Activated CD4-positive, alpha-beta T cell treated with anti-CD3 and anti-CD28 coated beads, Interleukin-2, amount 50 U/mL, for 24 hours (primary cell): ENCODE measurements at regions not wholly inside any gene's neighbourhood (a gene's known extent, or its start where the extent isn't known, plus 50 kb on each side); places are given as distances from the start of the nearest gene placed in this dataset.

ENCODE experiments used
- DNase-seq, 2 donors: peaks; one replicate each; pipeline ENCODE4 v3.0.0-alpha.2; 2020; ENCODE audit warnings: low read depth in 1 of 2, low spot score in 1 of 2

DNA sequence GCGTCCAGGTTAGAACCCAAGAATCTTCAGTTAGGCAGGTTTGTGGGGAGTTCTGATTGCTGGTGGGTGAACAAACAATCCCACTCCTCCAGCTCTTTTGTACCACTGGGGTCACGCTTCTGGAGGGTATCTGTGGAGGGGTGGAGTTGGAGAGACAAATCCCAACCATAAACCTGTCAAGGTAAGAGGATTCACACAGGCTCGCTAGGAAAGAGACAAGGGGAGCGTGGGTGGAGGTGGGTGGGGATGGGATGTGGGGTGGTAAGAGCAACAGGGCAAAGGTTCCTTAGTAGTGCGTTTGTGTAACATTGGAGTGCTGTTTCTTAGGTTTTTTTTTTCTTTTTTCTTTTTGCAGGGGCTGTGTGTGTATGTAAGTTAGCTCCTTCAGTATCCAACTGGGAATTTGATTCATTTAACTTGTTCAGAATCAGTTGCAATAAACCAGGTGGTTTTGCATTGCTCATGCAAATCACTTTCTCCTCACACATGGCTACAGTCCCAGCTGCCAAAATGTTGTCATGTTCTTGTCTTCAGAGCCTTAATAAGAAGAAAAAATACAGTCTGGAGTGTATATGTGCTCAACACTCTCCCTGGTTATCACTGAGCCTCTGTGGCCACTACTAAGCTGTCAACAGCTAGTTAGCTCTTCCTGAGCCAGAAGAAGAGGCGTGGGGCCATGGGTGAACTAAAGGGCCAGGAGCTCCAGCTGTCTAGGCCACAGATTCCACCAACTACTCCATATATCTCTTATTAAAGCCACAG, 164.0 kb upstream of the RAD23B start:
- DNase-seq = no peak

- DNase-seq = no peak
These were observed 163.3 kb upstream of the RAD23B start for GRCh38 chr9:107119735-107120134.

GRCh38 chr9:107123389-107123788, 159.7 kb upstream of the RAD23B start:
- DNase-seq = no peak

DNA sequence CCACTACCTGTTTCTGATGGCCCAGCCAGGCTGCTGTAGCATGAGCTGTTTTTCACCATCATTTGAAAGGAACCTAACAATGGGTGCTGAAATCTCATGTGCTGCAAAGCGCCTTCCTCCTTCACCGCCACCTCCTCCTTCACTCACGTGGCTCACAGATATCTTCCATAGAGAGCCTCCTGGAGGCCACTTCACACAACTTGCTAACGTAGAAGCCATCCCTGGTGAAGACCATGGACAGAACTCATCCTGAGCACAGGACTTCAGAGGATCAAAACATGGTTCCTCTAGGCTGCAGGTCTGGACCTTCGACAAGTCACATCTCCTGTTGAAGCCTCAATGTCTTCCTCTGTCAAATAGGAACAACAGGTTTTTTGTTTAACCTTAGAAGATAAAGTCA, 155.5 kb upstream of the RAD23B start:
- DNase-seq = no peak

- DNase-seq = no peak
These were observed 151.8 kb upstream of the RAD23B start for GRCh38 chr9:107131108-107131799.

- no peak for DNase-seq
These were observed 146.8 kb upstream of the RAD23B start for GRCh38 chr9:107136296-107136695.

DNA sequence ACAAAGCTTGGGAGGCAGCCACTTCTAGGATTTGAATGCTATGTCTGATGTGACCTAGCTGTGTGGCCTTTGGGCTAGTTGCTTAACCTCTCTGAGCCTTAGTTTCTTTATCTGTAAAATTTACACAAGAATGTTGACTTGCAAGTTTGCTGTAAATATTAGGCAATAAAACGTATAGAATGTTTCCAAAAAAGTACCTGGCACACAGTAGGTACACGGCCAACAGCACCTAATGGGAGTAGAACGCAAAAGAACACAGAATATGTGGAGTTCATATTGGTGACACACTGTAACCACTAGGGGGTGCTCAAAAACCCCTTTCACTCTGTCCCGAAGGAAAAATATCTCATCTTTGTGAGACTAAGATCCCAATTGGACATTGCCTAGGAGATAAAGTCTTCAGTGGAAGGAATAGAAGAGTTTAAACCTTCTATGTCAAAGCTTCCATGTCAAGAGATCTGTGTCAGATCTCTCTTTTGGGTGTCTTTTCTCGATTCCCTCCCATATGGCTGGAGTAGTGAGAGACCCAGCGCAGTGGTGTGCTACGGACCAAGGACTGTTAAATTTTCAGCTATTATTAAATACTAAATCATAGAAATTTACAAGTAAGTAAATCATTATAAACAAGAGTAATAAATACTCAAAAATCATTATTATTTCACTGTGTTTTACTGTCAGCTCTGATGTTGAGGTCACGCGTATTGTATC, 145.4 kb upstream of the RAD23B start:
- no peak for DNase-seq

- DNase-seq = no peak
These were observed 144.7 kb upstream of the RAD23B start for GRCh38 chr9:107138261-107138992.

- no peak for DNase-seq
These were observed 141.1 kb upstream of the RAD23B start for GRCh38 chr9:107141967-107142366.

DNA sequence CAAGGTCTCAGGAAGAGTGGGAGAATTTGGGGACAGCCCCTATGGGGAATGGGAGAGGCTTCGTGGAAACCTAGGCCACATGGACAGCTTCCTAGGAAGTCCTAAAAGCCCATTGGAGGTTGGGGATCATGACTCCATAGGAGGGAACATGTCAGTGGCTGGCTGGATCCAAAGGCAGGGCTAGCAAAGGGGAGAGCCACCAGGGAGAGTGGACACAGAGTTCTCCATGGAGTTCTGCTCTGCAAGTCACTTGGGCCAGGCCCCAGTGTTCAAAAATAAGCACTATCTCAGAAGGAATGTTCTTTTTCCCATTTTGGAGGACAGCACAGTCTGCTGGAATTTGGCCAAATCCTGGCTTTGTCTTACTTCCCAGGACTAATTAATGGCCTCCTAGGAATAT, 140.6 kb upstream of the RAD23B start:
- no peak for DNase-seq

DNA sequence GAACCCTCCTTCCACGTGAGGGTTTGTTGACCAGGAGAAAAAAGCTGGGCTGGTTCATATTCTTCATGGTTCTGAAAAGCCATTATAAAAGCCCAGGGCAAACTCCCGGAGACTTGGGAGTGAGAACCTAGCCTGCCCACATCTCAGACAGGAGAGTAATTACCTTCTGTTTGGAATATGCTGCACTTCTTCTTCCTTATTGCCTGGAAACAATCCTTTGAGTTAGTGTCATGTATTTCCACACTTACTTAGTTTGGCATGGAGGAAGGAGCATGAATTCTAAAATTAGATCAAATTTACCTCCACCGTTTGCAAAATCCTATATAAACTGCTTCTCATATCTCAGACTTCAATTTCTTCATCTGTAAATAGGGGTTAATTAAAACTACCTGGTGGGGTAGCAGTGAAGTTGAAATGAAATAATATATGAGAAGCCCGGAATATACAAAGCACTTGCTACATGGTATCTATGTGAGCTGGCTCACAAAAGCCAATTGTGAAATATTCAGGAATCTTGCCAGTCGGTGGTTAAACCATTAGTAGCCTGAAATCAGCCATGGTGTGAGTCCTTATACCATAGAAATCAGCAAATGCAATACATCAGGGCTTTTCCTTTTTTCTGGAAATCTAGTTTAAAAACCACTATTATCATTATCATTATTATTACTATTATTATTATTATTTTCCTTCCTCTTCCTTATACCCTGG, 140.0 kb upstream of the RAD23B start:
- no peak for DNase-seq

GRCh38 chr9:107144475-107144874, 138.6 kb upstream of the RAD23B start:
- DNase-seq = no peak

GRCh38 chr9:107147134-107147533, 135.9 kb upstream of the RAD23B start:
- no peak for DNase-seq

GRCh38 chr9:107148216-107148615, 134.9 kb upstream of the RAD23B start:
- DNase-seq = no peak

DNA sequence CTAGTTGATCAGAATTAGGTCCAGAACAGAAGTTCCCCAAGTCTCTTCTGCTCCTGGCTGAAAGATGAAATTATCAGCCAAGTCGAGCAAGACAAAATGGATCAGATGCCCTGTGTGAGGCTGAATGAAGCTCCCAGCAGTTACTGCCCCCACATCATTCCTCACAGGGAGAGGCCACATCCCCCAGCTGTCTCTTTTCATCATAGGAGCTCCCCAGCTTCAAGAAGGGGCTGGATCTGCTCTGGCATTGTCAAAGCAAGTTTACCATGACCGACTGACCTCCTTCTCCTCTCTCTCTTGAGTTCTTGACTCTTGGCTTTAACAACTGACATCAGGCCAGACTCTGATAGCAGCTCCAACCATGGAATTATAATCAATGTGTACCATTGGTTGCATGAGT, 133.3 kb upstream of the RAD23B start:
- DNase-seq = no peak

DNA sequence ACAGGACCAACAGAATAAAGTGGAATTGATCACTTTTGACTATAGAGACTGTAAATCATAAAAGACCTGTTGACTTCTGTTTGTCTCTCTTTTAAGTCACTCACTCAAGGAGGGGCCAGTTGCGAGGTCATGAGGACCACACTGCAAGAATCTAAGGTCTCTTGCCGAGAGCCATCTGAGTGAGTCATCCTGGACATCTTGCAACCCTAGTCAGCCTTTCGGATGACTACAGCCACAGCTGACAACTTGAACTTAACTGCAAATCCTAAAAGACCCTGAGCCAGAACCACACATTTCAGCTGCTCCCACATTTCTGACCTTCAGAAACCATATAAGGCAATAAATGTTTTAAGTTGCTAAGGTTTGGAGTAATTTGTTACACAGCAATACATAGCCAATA, 129.7 kb upstream of the RAD23B start:
- no peak for DNase-seq

GRCh38 chr9:107154291-107154690, 128.8 kb upstream of the RAD23B start:
- DNase-seq = no peak

DNA sequence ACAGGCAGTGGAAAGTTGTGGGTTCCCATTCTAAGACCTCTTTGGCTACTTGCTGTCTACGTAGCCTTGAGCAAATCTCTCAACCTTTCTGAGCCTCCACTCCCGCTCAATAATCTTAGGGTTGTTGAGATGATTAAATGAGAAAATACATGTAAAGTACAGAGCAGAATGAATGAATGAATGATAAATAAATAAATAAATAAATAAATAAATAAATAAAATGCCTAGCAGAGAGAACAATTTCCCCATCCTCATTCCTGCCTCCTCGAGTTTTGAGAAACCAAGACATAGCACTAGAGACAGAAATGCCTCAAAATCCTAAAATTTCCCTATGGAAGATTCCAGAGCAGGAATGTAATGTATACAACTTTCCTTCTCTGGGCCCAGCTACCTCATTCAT, 128.3 kb upstream of the RAD23B start:
- no peak for DNase-seq

- DNase-seq = no peak
These were observed 127.7 kb upstream of the RAD23B start for GRCh38 chr9:107155244-107155817.

- DNase-seq = no peak
These were observed 124.8 kb upstream of the RAD23B start for GRCh38 chr9:107158321-107158720.

DNA sequence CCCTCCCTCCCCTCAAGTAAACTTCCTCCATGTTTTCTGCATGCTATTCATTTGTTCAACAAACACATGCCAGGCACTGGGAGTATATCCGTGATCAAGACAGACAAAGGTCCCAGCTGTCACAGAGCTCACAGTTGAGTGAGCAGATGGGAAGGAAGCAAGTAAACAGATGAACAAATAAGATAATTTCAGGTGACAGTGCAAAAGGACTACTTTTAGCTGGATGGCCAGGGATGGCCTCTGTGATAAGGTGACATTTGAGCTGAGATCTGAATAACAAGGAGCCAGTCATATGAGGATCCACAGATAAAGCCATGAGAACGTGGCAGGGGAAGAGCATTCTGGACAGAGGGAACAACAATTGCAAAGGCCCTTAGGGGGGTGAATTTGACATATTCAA, 121.7 kb upstream of the RAD23B start:
- no peak for DNase-seq
